ENCODE measurements at regions not wholly inside any gene's neighbourhood (a gene's known extent, or its start where the extent isn't known, plus 50 kb on each side); places are given as distances from the start of the nearest gene placed in this dataset.

DNA sequence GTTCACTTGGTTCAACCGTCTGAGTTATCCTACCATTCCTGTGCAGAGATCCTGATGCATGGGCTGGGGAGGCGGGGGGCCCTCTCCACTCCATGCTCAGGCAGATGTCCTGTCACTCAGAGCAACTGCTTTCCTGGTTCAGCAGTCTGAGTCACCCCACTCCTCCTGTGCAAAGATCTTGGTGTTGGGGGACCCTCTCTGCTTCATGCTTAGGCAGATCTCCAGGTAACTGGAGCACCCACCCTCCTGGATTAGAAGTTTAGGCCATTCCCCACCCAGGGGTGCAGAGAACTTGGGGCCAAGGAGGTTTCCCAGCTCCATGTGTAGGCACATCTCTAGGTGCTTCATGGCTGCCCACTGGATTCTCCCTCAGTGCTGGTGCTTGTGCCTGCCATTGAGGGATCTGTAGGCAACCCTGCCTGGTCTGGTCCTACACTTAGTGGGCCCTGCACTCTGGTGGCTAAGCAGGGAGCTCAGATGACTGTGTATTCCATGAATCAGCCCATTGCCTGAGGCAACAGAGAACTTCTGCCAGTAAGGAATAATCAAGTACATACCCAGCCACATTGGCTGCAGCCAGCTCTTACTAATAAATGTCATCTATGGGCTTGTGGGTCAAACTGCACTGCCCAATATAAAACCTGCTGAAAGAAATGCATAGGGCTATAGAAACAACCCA is 465.4 kb upstream of the THBS1 start:
- BruUV-seq (replicated peaks): no TSS peak
- no peak overlapping the region for H3K4me2 ChIP-seq (ENCODE audit: insufficient read depth, low read length)
- peaks cover 2% of the 10 kb centered on the region for H3K9me3 ChIP-seq (replicated peaks; ENCODE audit: control insufficient read depth, insufficient read depth, low read length)
- H4K20me1 ChIP-seq (replicated peaks; ENCODE audit: control insufficient read depth, extremely low read depth, insufficient read depth, low read length): no peaks in the 10 kb centered on the region
- TF ChIP-seq GATA2 (IDR thresholded peaks at IDR 0.05; ENCODE audit: insufficient read depth, insufficient read length, low read depth, low read length): no peak
- TF ChIP-seq EZH2 (IDR thresholded peaks at IDR 0.05; ENCODE audit: borderline replicate concordance, low read depth, low read length, severe bottlenecking): no peak
- TF ChIP-seq FOS (IDR thresholded peaks at IDR 0.05; ENCODE audit: borderline replicate concordance, insufficient read depth, low read length): no peak
- TF ChIP-seq JUN (IDR thresholded peaks at IDR 0.05; ENCODE audit: borderline replicate concordance, insufficient read depth, insufficient read length, low read depth): no peak
- no peak for TF ChIP-seq MYC (IDR thresholded peaks at IDR 0.05; ENCODE audit: low read depth, low read length)
- no peak for TF ChIP-seq POLR2A (IDR thresholded peaks at IDR 0.05; ENCODE audit: low read depth, low read length)
- TF ChIP-seq, protein P1, sequence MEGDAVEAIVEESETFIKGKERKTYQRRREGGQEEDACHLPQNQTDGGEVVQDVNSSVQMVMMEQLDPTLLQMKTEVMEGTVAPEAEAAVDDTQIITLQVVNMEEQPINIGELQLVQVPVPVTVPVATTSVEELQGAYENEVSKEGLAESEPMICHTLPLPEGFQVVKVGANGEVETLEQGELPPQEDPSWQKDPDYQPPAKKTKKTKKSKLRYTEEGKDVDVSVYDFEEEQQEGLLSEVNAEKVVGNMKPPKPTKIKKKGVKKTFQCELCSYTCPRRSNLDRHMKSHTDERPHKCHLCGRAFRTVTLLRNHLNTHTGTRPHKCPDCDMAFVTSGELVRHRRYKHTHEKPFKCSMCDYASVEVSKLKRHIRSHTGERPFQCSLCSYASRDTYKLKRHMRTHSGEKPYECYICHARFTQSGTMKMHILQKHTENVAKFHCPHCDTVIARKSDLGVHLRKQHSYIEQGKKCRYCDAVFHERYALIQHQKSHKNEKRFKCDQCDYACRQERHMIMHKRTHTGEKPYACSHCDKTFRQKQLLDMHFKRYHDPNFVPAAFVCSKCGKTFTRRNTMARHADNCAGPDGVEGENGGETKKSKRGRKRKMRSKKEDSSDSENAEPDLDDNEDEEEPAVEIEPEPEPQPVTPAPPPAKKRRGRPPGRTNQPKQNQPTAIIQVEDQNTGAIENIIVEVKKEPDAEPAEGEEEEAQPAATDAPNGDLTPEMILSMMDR (IDR thresholded peaks at IDR 0.05; ENCODE audit: extremely low read depth in 1 of 2, insufficient read depth in 1 of 2, low read depth in 1 of 2, low read length in 2 of 2): no peak
- TF ChIP-seq, protein P2, sequence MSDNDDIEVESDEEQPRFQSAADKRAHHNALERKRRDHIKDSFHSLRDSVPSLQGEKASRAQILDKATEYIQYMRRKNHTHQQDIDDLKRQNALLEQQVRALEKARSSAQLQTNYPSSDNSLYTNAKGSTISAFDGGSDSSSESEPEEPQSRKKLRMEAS (IDR thresholded peaks at IDR 0.05; ENCODE audit: insufficient read depth, insufficient read length): no peak
- no peak for TF ChIP-seq POLR2AphosphoS5 (IDR thresholded peaks at IDR 0.05; ENCODE audit: insufficient read depth, low read depth, low read length)
- peaks cover 22% of the 10 kb centered on the region for H3K4me1 ChIP-seq (ENCODE audit: control insufficient read depth, extremely low read depth, insufficient read depth, low read length)
- CTCF ChIA-PET: interaction anchor here (1.5 kb wide), 1 partner anchor 119 kb away, joined by 5 read pairs; no protein-coding TSS in a partner anchor
- no peaks in the 10 kb centered on the region for H3K36me3 ChIP-seq (ENCODE audit: control insufficient read depth in 2 of 2, extremely low read depth in 1 of 2, insufficient read depth in 2 of 2, low read length in 2 of 2)
- DNase-seq (ENCODE audit: low read depth, low spot score): no peak
- H2AFZ ChIP-seq (ENCODE audit: low read depth, low read length): no peak overlapping the region
- no peak for FAIRE-seq
- POLR2A ChIA-PET: no interaction called here
- H3K79me2 ChIP-seq (ENCODE audit: control insufficient read depth, insufficient read depth, low read length): no peaks in the 10 kb centered on the region
- dilution Hi-C loops (cut with MboI; ENCODE audit: extremely low pct_ligation_motif_present, low sequenced_read_pairs) (no loop called here), intact Hi-C loops (cut with micrococcal nuclease) (no loop called here)
- no peaks in the 10 kb centered on the region for H3K27me3 ChIP-seq (ENCODE audit: control insufficient read depth in 2 of 2, insufficient read depth in 2 of 2, low read length in 2 of 2)
- no peak overlapping the region for H3K4me3 ChIP-seq (replicated peaks in 1 of 3; ENCODE audit: insufficient read depth in 1 of 3, low read depth in 1 of 3, low read length in 3 of 3)
- H3K27ac ChIP-seq (ENCODE audit: insufficient read depth, low read depth, low read length): no peak overlapping the region
- H3K9ac ChIP-seq (replicated peaks; ENCODE audit: extremely low read depth, insufficient read depth, low read length): no peak overlapping the region
- no peaks in the 10 kb centered on the region for H3K9me1 ChIP-seq (replicated peaks; ENCODE audit: control insufficient read depth, extremely low read depth, insufficient read depth, low read length)

All from endothelial cell of umbilical vein (primary cell).